Mesothelial cell of epicardium (in vitro differentiated cells): ENCODE measurements at regions not wholly inside any gene's neighbourhood (a gene's known extent, or its start where the extent isn't known, plus 50 kb on each side); places are given as distances from the start of the nearest gene placed in this dataset.

Source experiments
- DNase-seq, 2 experiments: peaks; one replicate each; pipeline ENCODE4 v3.0.0; 2021; ENCODE audit warnings: low spot score in 2 of 2; ENCODE audit not compliant: unreplicated experiment in 2 of 2
- H3K27ac Mint-ChIP-seq: 2 replicates; pipeline ENCODE4 v1.8.0; 2021; ENCODE audit warnings: mixed read lengths
- H3K27me3 Mint-ChIP-seq: 2 replicates; pipeline ENCODE4 v1.8.0; 2021; ENCODE audit warnings: low read depth, mixed read lengths
- H3K36me3 Mint-ChIP-seq: 2 replicates; pipeline ENCODE4 v1.8.0; 2021; ENCODE audit warnings: mixed read lengths
- H3K4me1 Mint-ChIP-seq: 2 replicates; pipeline ENCODE4 v1.8.0; 2021; ENCODE audit warnings: mixed read lengths
- H3K4me3 Mint-ChIP-seq: 2 replicates; pipeline ENCODE4 v1.8.0; 2021; ENCODE audit warnings: mild to moderate bottlenecking, moderate library complexity, mixed read lengths
- H3K9me3 Mint-ChIP-seq: 2 replicates; pipeline ENCODE4 v1.8.0; 2021; ENCODE audit warnings: mixed read lengths
- TF ChIP-seq, protein P1 (sequence below): fragments of 200-600 bp; sonication (generic); IDR thresholded peaks from one replicate; pipeline ENCODE4 v1.5.0; 2021; ENCODE audit warnings: antibody characterized with exemption; ENCODE audit not compliant: unreplicated experiment

GRCh38 chr7:33748793-33749192 is 156.5 kb upstream of the BMPER start:
- H3K4me1 Mint-ChIP-seq = peaks cover 4% of the 10 kb centered on the region
- no peak for DNase-seq
- peaks cover 4% of the 10 kb centered on the region for H3K9me3 Mint-ChIP-seq
- H3K27me3 Mint-ChIP-seq = peaks cover 14% of the 10 kb centered on the region
- no peak overlapping the region for H3K4me3 Mint-ChIP-seq
- TF ChIP-seq, protein P1, sequence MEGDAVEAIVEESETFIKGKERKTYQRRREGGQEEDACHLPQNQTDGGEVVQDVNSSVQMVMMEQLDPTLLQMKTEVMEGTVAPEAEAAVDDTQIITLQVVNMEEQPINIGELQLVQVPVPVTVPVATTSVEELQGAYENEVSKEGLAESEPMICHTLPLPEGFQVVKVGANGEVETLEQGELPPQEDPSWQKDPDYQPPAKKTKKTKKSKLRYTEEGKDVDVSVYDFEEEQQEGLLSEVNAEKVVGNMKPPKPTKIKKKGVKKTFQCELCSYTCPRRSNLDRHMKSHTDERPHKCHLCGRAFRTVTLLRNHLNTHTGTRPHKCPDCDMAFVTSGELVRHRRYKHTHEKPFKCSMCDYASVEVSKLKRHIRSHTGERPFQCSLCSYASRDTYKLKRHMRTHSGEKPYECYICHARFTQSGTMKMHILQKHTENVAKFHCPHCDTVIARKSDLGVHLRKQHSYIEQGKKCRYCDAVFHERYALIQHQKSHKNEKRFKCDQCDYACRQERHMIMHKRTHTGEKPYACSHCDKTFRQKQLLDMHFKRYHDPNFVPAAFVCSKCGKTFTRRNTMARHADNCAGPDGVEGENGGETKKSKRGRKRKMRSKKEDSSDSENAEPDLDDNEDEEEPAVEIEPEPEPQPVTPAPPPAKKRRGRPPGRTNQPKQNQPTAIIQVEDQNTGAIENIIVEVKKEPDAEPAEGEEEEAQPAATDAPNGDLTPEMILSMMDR = no peak
- H3K36me3 Mint-ChIP-seq = no peaks in the 10 kb centered on the region
- H3K27ac Mint-ChIP-seq = no peak overlapping the region

DNA sequence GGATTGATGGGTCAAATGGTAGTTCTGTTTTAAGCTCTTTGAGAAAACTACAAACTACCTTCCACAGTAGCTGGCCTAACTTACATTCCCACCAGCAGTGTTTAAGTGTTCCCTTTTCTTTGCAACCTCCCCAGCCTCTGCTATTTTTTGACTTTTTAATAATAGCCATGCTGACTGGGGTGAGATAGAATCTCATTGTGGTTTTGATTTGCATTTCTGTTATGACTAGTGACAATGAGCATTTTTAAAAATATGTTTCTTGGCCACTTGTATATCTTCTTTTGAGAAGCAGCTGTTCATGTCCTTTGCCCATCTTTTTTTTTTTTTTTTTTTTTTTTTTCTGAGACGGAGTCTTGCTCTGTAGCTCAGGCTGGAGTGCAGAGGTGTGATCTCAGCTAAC is 155.2 kb upstream of the BMPER start:
- TF ChIP-seq, protein P1 = no peak

GRCh38 chr7:33751443-33751842 is 153.9 kb upstream of the BMPER start:
- Mint-ChIP-seq H3K36me3 (no peaks in the 10 kb centered on the region), H3K27me3 (peaks cover 19% of the 10 kb centered on the region), H3K9me3 (peaks cover 4% of the 10 kb centered on the region), H3K4me3 (no peak overlapping the region), H3K27ac (no peak overlapping the region), H3K4me1 (peaks cover 21% of the 10 kb centered on the region)
- TF ChIP-seq, protein P1 = no peak
- DNase-seq = no peak

More for the DNA sequence above, 155.2 kb upstream of the BMPER start:
- Mint-ChIP-seq H3K27me3 (peaks cover 19% of the 10 kb centered on the region), H3K4me3 (no peak overlapping the region), H3K4me1 (peaks cover 14% of the 10 kb centered on the region), H3K36me3 (no peaks in the 10 kb centered on the region), H3K9me3 (peaks cover 4% of the 10 kb centered on the region), H3K27ac (no peak overlapping the region)
- no peak for DNase-seq

GRCh38 chr7:33753881-33754525 is 151.3 kb upstream of the BMPER start:
- H3K4me1 Mint-ChIP-seq = peaks cover 25% of the 10 kb centered on the region
- no peaks in the 10 kb centered on the region for H3K36me3 Mint-ChIP-seq
- no peak for DNase-seq
- no peak overlapping the region for H3K27ac Mint-ChIP-seq
- no peak overlapping the region for H3K4me3 Mint-ChIP-seq
- peaks cover 4% of the 10 kb centered on the region for H3K9me3 Mint-ChIP-seq
- peaks cover 15% of the 10 kb centered on the region for H3K27me3 Mint-ChIP-seq
- TF ChIP-seq, protein P1 = no peak

- Mint-ChIP-seq H3K36me3 (no peaks in the 10 kb centered on the region), H3K4me3 (no peak overlapping the region), H3K27me3 (peaks cover 25% of the 10 kb centered on the region), H3K9me3 (no peaks in the 10 kb centered on the region), H3K4me1 (peaks cover 25% of the 10 kb centered on the region), H3K27ac (no peak overlapping the region)
- no peak for DNase-seq
- TF ChIP-seq, protein P1 = no peak
Measured at GRCh38 chr7:33754933-33755928, 150.1 kb upstream of the BMPER start.
